AG10803 (cell line): ENCODE measurements at regions not wholly inside any gene's neighbourhood (a gene's known extent, or its start where the extent isn't known, plus 50 kb on each side); places are given as distances from the start of the nearest gene placed in this dataset.

ENCODE experiments used
- DNase-seq: peaks from one replicate; pipeline ENCODE4 v3.0.0; 2010; ENCODE audit warnings: low read depth
- H3K4me3 ChIP-seq: 2 replicates; pipeline ENCODE4 v1.5.1; 2011; ENCODE audit warnings: mild to moderate bottlenecking, low read length, control low read depth
- CTCF ChIP-seq: conservative IDR thresholded peaks from 2 replicates; pipeline ENCODE4 v1.5.1; 2011; ENCODE audit warnings: mild to moderate bottlenecking, low read length, control low read depth, inconsistent platforms

- TF ChIP-seq CTCF = no peak
- no peak for DNase-seq
- no peak overlapping the region for H3K4me3 ChIP-seq
Observed at GRCh38 chr13:99717959-99718674, 216.8 kb downstream of the TM9SF2 start.

GRCh38 chr13:99709134-99709533, 207.9 kb downstream of the TM9SF2 start:
- no peak for DNase-seq
- TF ChIP-seq CTCF = no peak

GRCh38 chr13:99704390-99704789, 203.1 kb downstream of the TM9SF2 start:
- no peak for DNase-seq
- no peak for TF ChIP-seq CTCF
- H3K4me3 ChIP-seq = no peak overlapping the region

More at GRCh38 chr13:99709134-99709533, 207.9 kb downstream of the TM9SF2 start:
- H3K4me3 ChIP-seq = no peak overlapping the region

GRCh38 chr13:99703908-99704307, 202.6 kb downstream of the TM9SF2 start:
- no peak for TF ChIP-seq CTCF
- H3K4me3 ChIP-seq = no peak overlapping the region
- DNase-seq = no peak

- no peak for DNase-seq
- TF ChIP-seq CTCF = no peak
Observed at GRCh38 chr13:99702687-99703319, 201.5 kb downstream of the TM9SF2 start.

GRCh38 chr13:99700468-99700867, 199.2 kb downstream of the TM9SF2 start:
- no peak for DNase-seq
- TF ChIP-seq CTCF = no peak
- H3K4me3 ChIP-seq = no peak overlapping the region

More at GRCh38 chr13:99702687-99703319, 201.5 kb downstream of the TM9SF2 start:
- H3K4me3 ChIP-seq = no peak overlapping the region

GRCh38 chr13:99698816-99699099, 197.5 kb downstream of the TM9SF2 start:
- no peak for DNase-seq
- TF ChIP-seq CTCF = no peak

More at GRCh38 chr13:99698816-99699099, 197.5 kb downstream of the TM9SF2 start:
- H3K4me3 ChIP-seq = no peak overlapping the region
